ENCODE measurements at regions not wholly inside any gene's neighbourhood (a gene's known extent, or its start where the extent isn't known, plus 50 kb on each side); places are given as distances from the start of the nearest gene placed in this dataset.

DNA sequence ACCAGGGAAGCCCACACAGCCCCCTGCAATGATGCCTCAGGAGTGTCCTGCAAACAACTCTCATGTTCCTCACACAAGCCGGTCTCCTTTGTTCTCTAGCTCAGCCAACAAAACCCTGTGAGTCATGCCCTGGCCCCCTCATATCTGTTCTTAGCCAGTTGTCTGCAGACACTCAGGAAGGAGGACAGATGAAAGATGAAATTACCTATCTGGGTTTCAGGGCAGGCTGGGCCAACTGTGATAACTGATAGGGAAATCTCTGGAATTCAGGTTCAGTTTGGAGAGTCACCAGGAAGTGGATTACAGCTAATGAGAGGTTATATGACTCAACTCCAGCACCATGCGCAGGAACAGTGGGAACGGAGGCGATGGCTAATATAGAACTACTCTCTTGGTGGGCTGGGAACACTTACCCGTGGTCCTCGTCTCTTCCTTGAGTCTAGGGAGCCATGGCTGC lies 352.0 kb upstream of the ADAMTS9 start:
- Mint-ChIP-seq H3K27ac (no peak overlapping the region), H3K27me3 (ENCODE audit: low read depth) (no peaks in the 10 kb centered on the region), H3K9me3 (peaks cover 3% of the 10 kb centered on the region; the same call in 1 of the 2 replicates), H3K4me1 (no peaks in the 10 kb centered on the region), H3K36me3 (no peaks in the 10 kb centered on the region), H3K4me3 (no peak overlapping the region)
- TF ChIP-seq FOXJ3 (CRISPR knock-in tag; IDR thresholded peaks at IDR 0.05; ENCODE audit: borderline replicate concordance) (no peak), CREM (CRISPR knock-in tag; IDR thresholded peaks at IDR 0.05) (no peak), SOX15 (CRISPR knock-in tag; IDR thresholded peaks at IDR 0.05) (no peak), TCF7 (CRISPR knock-in tag; IDR thresholded peaks at IDR 0.05; ENCODE audit: low read depth) (no peak), ATF2 (CRISPR knock-in tag; IDR thresholded peaks at IDR 0.05; ENCODE audit: borderline replicate concordance, low read depth) (no peak), HMGXB4 (CRISPR knock-in tag; IDR thresholded peaks at IDR 0.05) (no peak), JAZF1 (CRISPR knock-in tag; IDR thresholded peaks at IDR 0.05) (no peak), TEAD1 (CRISPR knock-in tag; IDR thresholded peaks at IDR 0.05) (no peak), KAT7 (CRISPR knock-in tag; IDR thresholded peaks at IDR 0.05; ENCODE audit: borderline replicate concordance) (no peak), NR1H2 (CRISPR knock-in tag; IDR thresholded peaks at IDR 0.05) (no peak)
- TF ChIP-seq, protein P1, sequence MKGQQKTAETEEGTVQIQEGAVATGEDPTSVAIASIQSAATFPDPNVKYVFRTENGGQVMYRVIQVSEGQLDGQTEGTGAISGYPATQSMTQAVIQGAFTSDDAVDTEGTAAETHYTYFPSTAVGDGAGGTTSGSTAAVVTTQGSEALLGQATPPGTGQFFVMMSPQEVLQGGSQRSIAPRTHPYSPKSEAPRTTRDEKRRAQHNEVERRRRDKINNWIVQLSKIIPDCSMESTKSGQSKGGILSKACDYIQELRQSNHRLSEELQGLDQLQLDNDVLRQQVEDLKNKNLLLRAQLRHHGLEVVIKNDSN (CRISPR knock-in tag; IDR thresholded peaks at IDR 0.05), result no peak
- TF ChIP-seq, protein P2, sequence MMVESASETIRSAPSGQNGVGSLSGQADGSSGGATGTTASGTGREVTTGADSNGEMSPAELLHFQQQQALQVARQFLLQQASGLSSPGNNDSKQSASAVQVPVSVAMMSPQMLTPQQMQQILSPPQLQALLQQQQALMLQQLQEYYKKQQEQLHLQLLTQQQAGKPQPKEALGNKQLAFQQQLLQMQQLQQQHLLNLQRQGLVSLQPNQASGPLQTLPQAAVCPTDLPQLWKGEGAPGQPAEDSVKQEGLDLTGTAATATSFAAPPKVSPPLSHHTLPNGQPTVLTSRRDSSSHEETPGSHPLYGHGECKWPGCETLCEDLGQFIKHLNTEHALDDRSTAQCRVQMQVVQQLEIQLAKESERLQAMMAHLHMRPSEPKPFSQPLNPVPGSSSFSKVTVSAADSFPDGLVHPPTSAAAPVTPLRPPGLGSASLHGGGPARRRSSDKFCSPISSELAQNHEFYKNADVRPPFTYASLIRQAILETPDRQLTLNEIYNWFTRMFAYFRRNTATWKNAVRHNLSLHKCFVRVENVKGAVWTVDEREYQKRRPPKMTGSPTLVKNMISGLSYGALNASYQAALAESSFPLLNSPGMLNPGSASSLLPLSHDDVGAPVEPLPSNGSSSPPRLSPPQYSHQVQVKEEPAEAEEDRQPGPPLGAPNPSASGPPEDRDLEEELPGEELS (CRISPR knock-in tag; IDR thresholded peaks at IDR 0.05), result no peak
- TF ChIP-seq, protein P3, sequence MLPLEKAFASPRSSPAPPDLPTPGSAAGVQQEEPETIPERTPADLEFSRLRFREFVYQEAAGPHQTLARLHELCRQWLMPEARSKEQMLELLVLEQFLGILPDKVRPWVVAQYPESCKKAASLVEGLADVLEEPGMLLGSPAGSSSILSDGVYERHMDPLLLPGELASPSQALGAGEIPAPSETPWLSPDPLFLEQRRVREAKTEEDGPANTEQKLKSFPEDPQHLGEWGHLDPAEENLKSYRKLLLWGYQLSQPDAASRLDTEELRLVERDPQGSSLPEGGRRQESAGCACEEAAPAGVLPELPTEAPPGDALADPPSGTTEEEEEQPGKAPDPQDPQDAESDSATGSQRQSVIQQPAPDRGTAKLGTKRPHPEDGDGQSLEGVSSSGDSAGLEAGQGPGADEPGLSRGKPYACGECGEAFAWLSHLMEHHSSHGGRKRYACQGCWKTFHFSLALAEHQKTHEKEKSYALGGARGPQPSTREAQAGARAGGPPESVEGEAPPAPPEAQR (CRISPR knock-in tag; IDR thresholded peaks at IDR 0.05), result no peak
- TF ChIP-seq, protein P4, sequence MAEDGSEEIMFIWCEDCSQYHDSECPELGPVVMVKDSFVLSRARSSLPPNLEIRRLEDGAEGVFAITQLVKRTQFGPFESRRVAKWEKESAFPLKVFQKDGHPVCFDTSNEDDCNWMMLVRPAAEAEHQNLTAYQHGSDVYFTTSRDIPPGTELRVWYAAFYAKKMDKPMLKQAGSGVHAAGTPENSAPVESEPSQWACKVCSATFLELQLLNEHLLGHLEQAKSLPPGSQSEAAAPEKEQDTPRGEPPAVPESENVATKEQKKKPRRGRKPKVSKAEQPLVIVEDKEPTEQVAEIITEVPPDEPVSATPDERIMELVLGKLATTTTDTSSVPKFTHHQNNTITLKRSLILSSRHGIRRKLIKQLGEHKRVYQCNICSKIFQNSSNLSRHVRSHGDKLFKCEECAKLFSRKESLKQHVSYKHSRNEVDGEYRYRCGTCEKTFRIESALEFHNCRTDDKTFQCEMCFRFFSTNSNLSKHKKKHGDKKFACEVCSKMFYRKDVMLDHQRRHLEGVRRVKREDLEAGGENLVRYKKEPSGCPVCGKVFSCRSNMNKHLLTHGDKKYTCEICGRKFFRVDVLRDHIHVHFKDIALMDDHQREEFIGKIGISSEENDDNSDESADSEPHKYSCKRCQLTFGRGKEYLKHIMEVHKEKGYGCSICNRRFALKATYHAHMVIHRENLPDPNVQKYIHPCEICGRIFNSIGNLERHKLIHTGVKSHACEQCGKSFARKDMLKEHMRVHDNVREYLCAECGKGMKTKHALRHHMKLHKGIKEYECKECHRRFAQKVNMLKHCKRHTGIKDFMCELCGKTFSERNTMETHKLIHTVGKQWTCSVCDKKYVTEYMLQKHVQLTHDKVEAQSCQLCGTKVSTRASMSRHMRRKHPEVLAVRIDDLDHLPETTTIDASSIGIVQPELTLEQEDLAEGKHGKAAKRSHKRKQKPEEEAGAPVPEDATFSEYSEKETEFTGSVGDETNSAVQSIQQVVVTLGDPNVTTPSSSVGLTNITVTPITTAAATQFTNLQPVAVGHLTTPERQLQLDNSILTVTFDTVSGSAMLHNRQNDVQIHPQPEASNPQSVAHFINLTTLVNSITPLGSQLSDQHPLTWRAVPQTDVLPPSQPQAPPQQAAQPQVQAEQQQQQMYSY (CRISPR knock-in tag; IDR thresholded peaks at IDR 0.05), result no peak
- TF ChIP-seq, protein P5, sequence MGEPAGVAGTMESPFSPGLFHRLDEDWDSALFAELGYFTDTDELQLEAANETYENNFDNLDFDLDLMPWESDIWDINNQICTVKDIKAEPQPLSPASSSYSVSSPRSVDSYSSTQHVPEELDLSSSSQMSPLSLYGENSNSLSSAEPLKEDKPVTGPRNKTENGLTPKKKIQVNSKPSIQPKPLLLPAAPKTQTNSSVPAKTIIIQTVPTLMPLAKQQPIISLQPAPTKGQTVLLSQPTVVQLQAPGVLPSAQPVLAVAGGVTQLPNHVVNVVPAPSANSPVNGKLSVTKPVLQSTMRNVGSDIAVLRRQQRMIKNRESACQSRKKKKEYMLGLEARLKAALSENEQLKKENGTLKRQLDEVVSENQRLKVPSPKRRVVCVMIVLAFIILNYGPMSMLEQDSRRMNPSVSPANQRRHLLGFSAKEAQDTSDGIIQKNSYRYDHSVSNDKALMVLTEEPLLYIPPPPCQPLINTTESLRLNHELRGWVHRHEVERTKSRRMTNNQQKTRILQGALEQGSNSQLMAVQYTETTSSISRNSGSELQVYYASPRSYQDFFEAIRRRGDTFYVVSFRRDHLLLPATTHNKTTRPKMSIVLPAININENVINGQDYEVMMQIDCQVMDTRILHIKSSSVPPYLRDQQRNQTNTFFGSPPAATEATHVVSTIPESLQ (CRISPR knock-in tag; IDR thresholded peaks at IDR 0.05), result no peak
- TF ChIP-seq, protein P6, sequence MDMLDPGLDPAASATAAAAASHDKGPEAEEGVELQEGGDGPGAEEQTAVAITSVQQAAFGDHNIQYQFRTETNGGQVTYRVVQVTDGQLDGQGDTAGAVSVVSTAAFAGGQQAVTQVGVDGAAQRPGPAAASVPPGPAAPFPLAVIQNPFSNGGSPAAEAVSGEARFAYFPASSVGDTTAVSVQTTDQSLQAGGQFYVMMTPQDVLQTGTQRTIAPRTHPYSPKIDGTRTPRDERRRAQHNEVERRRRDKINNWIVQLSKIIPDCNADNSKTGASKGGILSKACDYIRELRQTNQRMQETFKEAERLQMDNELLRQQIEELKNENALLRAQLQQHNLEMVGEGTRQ (CRISPR knock-in tag; IDR thresholded peaks at IDR 0.05), result no peak
- POLR2A ChIA-PET, result no interaction called here
- ATAC-seq, result no peak
- CTCF ChIA-PET, result interaction anchor here (0.8 kb wide), 1 partner anchor 15 kb away, joined by 3 read pairs; no protein-coding TSS in a partner anchor
- no peak for DNase-seq (ENCODE audit: low spot score)

Data from WTC11 (cell line).